DMS153 treated with DMSO at 0.1 percent for 48 hours (cell line): ENCODE measurements at regions not wholly inside any gene's neighbourhood (a gene's known extent, or its start where the extent isn't known, plus 50 kb on each side); places are given as distances from the start of the nearest gene placed in this dataset.

Source experiments
- DNase-seq: peaks from one replicate; lab custom pipeline; 2025; ENCODE audit not compliant: unreplicated experiment; lab: John Stamatoyannopoulos, UW

DNA sequence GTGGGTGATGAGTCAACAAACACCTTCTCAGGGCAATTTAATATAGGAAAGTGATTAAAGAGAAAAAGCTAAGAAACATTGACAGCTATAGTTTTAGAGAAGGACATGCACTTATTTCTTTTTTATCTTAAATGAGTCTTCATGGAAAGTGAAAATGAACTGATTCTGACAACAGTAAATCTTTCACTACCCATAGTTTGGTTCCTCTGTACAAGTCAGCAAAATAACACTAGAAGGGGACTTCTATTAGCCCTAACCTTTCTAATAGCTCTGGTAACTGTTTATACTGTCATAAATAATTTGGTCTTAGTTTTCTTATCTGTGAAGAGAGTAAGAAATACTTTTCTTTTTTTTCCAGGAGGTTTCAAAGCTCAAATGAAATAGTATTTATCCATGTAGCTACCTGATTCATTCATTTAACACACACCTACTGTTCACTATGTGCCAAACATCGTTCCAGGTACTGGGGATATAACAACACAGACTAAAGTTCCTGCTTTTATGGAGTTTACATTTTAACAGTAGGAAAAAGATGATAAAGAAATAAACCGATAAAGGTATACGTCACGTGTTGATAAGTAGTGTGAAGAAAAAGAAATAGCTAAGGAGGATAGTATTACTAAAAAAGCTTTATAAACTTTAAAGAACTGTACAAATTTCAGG lies 148.2 kb downstream of the PCSK1 start:
- no peak for DNase-seq

DNA sequence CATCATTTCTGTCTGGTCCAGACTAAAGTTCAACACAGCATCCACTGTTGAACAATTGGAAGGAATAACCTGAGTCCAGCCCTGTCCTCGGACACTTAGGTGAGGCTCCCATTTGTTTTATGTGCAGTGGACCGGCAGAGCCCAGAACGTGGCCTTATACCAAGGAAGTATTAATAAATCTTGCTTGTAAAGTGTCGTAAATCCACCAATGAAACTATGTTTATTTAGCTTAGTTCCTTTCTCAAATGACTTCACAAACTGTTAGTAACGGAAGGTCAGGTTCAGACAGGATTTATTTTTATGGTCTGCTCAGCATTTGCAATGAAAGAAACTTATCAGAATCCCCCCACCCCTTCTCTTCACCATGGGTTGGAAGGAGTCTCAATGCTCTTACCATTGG lies 149.5 kb downstream of the PCSK1 start:
- no peak for DNase-seq

DNA sequence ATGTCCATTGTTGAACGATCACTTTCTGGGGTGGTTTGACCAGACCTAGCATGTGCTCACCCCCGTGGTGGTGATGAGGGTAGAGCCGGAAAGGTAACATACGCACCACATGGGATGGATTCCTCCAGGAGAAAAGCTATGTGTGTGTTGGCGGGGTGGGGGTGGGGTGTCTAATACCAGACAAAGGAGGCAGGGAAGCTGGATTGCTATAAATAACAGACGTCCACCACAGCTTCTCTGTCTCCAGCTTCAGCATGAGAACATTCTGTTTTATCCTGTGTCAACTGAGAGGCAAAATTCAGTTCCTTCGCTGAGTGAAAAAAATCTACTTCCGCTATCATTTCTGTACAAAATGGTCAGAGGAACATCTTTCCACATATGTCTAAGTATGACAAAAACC lies 151.0 kb downstream of the PCSK1 start:
- no peak for DNase-seq

DNA sequence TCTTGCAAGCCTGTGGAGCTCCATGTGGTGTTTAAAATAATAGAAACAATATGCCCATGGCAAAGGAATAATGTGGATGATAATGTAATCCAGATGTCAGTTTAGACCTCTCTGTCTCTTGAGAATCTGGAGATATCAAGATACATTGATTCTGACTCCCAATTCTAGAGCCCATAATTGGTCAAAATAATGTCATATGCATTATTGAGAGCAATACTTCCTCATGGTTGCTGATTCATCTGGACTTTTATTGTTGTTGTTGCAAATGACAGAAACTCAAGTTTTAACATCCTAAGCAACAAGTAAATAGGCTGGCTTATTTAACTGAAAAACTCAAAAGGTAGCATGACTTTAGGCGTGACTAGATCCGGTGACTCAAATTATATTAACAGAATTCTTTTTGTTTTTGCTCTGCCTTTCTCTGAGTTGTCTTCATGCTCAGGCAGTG lies 152.1 kb downstream of the PCSK1 start:
- no peak for DNase-seq

DNA sequence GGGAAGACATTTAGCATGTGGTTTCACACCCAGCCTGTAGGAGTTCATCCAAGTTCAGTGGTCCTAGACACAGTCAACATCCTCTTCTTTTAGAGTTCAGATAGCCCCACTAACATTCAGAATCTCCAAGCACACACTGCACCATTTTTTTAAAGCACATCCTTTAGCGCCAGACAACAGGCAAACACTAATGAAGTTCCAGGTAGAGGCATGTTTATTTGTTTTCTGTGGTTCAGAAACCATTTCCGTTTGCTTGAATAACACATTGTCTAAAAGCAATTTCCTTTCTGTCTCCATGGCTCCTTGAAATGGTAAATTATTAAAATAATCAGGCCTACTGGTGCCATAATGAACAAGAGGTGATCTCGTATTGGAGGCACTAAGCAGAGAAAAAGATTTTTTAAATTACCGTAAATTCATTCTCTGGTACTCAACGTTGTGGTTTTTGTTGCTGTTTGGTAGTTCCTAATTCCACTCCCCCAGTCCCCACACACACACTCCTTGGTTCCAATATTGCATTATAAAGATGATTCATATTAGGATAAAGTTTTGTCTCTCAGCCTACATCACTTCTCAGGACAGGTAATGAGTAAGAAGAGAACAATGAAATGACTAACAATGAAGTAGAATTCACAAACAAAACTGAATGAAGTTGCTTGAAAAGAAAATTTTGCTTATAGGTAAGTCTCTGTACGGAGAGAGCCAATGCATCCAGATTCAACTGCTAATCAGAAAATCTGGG lies 153.1 kb downstream of the PCSK1 start:
- DNase-seq, result no peak

DNA sequence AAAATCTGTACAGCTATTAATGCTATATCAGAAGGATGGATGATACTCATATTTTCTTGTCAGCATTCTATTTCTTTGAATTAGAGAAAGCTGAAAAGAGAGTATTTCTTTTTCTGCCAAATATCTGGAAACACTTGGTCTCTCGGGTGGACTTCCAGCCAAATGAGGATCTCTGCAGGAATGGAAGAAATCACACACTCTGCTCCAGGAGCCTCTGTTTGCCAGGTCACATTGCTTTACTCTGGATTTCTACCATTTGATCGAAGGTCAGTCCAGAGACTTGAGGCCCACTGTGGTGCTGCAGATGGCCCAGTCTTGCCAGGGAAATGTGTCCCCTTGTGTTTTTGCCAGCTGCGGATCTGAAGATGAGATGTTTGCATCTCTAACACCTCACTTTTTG lies 154.1 kb downstream of the PCSK1 start:
- no peak for DNase-seq

DNA sequence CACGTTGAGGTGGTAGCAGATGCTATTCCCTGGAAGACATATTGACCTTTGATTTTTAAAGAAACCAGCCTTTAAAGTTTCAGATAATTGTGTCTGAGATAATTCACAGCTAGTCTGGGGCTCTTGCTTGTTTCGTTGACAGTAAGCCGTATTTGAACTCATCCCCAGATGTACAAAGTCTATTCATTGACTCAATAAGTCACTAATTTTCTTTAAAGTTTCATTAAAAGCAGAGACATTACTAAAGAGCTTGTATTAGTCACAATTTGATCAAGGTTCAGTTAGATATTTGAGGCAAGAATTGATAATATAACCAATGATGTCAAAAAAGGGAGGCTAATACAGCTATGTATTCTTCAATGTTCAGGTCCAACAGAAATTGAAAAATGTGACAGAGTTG lies 158.0 kb downstream of the PCSK1 start:
- DNase-seq, result no peak

DNA sequence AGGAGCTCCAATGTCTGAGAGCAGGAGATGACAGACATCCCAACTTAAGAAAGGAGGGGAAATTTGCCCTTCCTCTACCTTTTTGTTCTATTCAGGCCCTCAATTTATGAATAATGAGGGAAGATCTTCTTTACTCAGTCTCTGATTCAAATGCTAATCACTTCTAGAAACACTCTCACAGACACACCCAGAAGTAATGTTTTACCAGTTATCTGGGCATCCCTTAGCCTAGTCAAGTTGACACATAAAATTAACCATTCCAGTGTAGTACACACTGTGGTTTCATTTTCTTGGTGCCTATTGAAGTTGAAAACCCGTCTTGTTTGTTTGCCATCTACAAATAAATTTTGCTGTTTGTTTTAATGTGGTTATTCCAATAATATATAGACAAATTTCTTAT lies 167.6 kb downstream of the PCSK1 start:
- no peak for DNase-seq

DNA sequence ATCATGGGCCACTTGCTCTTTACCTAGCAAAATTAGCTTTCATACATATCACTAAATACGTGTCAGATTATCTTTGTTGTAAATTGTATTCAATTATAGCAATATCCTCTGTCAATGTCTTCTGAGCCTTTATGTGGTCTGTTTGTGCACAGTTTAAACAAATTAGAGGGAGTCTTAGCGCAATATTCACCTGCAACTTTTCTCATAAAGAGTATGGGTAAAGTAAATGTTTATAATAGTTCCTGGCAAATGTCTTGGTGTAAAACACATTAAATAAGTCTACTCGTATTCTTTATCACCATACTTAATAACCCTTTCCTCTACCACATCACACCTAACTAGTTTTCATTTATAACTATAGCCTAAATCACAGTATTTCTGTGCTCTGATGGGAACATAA lies 169.0 kb downstream of the PCSK1 start:
- no peak for DNase-seq

DNA sequence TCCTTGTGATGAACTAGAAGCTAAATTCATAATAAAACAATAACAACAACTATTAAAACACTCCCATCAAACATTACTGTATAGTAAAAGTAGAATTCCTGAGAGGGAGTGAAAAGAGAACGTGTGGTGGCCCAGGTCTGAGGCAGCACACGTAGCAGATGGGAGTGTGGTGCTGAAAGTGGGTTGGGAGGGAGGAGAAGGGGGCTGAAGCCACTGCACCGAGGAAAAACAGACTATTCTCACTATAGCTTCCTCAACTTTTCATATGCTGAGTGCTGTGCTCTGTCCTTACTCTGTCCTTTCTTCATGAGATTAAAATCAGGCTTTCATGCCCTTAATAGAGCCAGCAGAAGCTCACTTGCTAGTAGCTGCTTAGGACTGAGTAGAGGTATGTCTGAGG lies 170.9 kb downstream of the PCSK1 start:
- no peak for DNase-seq

DNA sequence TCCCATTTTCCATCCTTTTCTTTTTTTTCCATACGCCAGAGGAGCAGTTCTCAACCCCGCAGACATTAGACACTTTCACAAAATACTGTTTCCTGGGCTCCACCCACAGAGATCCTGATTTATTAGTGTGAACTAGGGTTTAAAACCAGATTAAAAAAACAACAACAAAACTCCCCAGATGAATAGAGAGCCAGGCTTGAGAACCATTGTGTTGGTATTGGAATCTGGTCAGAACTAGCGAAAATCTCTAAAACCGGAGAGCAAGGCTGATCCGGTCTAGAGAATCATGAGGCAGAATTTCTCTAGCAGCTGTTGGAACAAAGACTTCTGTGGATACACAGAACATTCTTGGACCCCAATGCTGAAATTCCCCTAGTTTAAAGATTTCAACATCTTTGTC lies 173.0 kb downstream of the PCSK1 start:
- DNase-seq, result no peak

DNA sequence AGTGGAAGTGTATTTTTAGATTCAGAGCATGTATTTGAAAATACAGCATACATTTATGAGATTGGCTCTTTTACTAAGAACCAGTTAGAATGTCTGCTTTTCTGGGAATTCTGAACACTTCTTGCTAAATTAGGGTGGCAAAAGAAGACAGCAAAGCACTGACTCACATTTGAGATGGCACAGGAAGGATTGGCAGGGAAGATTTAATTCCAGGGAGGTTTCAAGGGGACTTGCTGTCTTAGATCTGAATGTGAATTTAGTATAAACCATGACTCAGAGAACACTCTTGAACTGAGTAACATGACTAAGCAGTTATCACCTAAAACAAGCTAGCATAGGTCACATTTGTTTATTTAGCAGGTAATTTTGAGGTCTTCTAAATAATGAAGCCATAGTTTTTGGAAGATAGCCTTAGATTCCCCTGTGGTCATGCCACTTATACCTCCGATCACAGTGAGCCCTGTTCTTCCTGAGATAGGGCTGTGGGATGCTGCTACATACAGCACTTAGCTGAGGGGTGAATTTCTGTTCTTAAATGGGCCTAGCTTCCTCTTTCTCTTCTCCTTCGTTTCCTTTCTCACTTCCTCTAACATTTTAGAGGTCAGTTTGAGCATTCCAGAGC lies 173.8 kb downstream of the PCSK1 start:
- DNase-seq, result no peak

DNA sequence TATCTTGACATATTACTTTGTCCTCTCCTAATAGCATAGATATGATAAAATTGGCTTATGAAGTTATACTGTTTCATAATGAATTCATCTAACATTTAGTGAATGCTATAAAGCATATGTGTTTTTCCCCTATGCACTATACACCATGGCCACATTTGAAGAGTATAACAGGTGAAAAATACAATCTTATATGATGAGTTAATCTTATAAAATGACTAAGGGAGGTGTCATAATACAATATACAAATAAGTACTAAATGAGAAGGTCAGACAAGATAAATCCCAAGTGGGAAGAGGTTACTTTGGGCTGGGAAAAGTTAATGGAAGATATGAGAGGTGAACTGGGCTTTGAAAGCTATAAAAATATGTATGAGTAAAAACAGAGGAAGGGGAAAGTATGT lies 174.4 kb downstream of the PCSK1 start:
- no peak for DNase-seq

DNA sequence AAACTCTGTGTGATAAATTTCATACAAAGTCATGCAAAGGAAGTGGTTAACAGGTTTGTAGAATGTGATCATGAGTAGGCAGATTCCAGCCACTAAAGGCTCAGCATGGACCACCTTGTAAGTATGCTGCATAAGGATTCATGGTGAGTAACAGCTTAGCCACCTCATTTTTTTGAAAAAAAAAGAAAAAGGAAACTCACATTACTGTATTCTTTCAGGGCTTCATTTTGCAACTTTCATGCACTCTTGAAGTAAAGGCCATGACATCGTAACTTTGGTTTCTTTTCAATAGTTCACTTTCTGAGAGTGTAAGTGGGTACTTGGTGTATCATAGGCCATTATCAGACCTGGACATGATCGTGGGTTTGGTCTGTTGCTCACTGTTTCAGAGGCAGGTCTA lies 175.1 kb downstream of the PCSK1 start:
- DNase-seq, result no peak

DNA sequence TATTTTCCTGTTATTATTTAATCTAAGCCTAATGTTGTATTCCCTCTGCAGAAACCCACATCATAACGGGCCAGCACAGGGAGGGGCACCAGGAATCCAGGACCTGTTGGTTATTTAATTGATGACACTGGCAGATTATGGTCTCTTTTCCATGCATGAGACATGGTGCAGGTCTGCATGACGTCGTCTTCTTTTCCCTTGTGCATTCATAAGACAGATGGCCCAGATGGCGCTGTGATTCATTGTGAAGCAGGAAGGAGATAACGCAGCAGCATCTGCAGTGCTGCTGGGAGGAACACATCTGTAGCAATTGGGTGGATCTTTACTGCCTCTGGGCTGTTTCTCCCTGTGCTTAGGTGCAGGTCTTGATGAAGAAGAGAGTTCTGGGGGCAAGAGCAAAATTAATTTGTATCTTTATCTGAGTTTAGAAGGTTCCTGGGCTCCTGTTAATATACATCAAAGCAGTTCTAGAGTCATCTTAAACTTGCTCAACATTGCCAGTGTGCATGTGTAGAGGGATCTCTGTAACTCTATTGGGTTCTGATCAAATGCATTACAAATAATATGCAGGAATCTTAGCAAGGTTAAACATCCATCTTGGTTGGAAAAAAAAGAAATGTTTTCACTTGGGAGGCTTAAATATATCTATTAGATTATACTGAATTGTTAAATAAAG lies 176.1 kb downstream of the PCSK1 start:
- DNase-seq, result peak; percentile 0

DNA sequence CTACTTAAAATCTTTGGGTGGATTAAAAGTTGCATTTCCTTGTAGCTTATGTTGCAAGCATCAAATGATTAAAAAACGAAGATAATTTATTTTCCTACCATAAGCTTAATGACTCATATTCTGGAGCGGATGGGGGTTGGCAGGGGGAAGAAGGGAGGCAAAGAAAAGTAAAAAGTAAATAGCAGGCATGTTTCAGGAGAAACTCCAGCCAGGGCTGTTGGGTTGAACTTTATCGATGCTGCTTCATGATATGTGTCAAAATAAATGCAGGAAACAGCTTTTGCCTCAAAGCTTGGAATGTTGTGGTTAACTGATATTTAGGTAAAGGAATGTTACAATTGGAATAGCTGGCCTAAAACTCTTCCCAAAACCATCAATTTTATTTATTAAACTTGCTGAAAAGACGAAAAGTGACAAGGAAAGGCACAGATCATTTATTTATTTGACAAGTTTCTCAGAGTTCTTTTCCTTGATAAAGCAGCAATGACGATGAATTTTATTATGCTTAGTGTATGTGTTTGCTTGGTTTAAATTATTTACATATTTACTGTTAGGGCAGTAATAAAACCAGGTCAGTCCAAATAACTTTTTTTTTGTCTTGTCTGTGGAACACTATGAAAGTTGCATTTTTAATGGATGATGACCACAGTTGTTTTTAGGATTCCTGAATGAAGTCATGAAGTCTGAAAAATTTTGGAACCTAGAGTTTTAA lies 177.9 kb downstream of the PCSK1 start:
- no peak for DNase-seq

DNA sequence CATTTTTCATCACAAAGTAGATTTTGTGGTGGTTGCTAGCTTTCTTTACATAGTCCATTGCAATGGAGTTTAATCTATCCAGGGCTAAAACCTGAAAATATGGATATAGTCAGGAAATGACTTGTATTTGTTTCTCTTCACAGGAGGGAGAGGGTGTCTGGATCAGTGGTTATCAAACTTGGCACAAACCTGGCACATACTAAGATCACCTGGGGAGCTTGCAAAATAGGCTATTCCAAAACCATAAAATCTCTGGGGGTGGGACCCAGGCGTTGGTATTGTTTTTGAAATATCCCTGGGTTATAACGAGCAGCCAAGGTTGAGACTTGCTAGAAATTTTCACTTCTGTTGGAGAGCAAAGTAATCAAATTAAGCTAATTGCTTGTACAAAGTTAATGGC lies 179.9 kb downstream of the PCSK1 start:
- DNase-seq, result no peak

DNA sequence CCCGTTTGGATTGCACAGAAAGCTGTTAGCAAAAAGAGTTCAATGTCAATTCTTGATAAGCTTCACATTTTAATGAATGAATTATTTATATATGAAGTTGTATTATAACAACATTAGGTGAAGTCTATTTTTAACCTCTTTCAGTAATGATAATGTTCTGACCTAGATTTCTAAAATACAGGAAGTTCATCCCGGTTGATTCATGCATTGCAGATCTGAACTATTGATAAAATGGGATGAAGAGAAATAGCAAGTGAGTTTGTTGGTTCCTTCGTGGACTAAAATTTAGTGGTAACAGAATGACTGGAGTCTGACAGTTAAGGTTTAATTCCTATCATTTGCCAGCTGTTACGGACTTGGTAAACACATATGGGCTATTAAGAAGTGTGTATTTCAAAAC lies 180.5 kb downstream of the PCSK1 start:
- no peak for DNase-seq

DNA sequence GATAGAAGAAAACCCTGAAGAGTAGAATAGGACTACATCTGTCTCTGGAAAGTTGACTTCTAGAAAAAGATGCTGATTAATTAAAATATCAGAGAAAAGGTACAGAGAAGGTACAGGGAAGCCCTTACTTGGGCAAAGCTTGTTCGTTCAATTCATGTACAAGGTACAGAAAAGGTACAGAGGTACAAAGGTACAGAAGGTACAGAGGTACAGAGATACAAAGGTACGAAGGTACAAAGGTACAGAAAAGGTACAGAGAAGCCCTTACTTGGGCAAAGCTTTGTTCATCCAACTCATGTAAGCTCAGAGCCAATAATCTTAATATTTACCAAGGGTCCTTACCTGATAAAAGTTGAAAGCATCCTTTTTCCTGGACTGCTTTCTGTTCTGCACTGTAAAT lies 182.3 kb downstream of the PCSK1 start:
- no peak for DNase-seq

DNA sequence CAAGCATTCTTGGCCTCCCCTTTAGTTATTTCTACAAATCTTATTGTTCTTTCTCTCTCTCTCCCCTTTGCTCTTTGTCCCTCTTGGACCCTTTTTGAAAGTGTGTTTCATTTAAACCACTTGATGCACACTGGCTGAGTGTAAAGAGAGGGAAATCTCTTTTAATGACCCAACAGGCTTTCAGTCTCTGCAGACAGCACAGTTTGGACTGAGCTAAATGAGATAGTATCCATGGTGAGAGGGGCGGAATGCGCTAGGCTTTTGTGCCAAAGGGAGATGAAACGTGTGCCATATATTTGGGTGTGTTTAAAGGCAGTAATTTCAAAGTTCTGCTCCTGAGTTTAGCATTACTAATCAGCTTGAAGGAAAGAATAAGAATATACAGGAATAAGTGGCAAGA lies 184.9 kb downstream of the PCSK1 start:
- DNase-seq, result no peak

DNA sequence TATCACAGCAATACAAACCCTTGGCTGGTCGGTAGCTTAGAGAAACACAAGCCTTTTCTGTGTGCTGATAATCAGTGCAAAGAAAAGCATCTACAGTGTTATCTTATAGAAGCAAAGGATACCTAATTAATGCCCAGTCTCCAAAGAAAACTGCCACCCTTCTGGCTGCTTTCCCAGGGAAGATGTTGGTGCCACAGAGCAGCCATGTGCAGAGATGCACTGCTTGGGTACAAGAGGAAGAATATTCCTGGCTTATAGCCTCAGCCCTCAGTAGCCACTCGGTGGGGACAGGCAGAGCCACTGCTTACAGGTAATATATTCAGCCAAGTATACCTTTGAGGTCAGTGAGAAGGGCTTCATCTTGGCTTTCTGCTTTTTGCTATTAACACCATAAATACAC lies 185.3 kb downstream of the PCSK1 start:
- DNase-seq, result no peak
